ENCODE measurements at regions not wholly inside any gene's neighbourhood (a gene's known extent, or its start where the extent isn't known, plus 50 kb on each side); places are given as distances from the start of the nearest gene placed in this dataset.

DNA sequence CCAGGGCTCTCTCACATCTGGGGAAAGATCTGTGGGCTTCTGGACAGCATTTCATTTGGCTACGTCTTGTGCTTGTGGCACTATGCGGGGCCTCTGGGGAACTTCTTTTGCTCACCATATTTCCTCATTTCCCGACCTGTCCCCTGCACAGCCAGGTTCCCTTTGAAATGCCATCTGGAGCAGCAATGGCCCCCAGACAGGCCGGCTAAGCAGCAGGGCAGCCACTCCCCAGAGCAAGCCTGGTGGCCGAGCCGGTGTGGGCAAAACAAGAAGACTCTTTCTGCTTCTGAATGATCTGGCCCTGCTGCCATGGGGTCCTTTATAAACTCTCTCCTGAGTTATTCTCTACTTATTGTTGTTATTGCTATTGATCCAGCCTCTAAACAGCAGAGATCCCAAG lies 190.7 kb upstream of the NECTIN1 start:
- FAIRE-seq, result no peak

DNA sequence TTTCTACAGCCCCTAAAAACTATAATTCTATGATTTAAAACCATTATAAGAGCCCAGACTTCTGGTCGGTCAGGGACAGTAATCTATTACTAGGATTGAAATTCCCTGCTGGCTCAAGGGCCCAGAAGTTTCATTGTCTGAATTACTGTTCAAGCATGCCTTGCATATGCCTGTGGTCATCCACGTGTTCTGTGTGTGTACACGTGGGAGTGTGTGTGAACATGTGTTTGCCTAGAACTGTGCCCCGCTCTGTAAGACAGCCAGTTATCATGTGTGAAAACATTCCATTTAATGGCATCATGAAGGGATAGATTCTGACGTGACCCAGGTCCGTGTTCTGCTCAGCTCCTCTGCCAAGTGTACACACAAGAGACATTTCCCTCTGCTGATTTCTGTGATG lies 189.3 kb upstream of the NECTIN1 start:
- Histone ChIP-seq H2AFZ (ENCODE audit: low read depth, low read length) (no peak overlapping the region), H3K4me1 (ENCODE audit: control insufficient read depth, extremely low read depth, insufficient read depth, low read length) (no peaks in the 10 kb centered on the region), H3K9me3 (replicated peaks; ENCODE audit: control insufficient read depth, insufficient read depth, low read length) (no peaks in the 10 kb centered on the region), H3K79me2 (ENCODE audit: control insufficient read depth, insufficient read depth, low read length) (no peaks in the 10 kb centered on the region), H4K20me1 (replicated peaks; ENCODE audit: control insufficient read depth, extremely low read depth, insufficient read depth, low read length) (no peaks in the 10 kb centered on the region), H3K27me3 (ENCODE audit: control insufficient read depth in 2 of 2, insufficient read depth in 2 of 2, low read length in 2 of 2) (no peaks in the 10 kb centered on the region), H3K9ac (replicated peaks; ENCODE audit: extremely low read depth, insufficient read depth, low read length) (no peak overlapping the region), H3K27ac (ENCODE audit: insufficient read depth, low read depth, low read length) (no peak overlapping the region), H3K4me2 (ENCODE audit: insufficient read depth, low read length) (no peak overlapping the region), H3K9me1 (replicated peaks; ENCODE audit: control insufficient read depth, extremely low read depth, insufficient read depth, low read length) (no peaks in the 10 kb centered on the region), H3K4me3 (replicated peaks in 1 of 3; ENCODE audit: insufficient read depth in 1 of 3, low read depth in 1 of 3, low read length in 3 of 3) (no peak overlapping the region), H3K36me3 (ENCODE audit: control insufficient read depth in 2 of 2, extremely low read depth in 1 of 2, insufficient read depth in 2 of 2, low read length in 2 of 2) (no peaks in the 10 kb centered on the region)
- DNase-seq (ENCODE audit: low read depth, low spot score) (no peak), FAIRE-seq (no peak)
- POLR2A ChIA-PET, result no interaction called here
- dilution Hi-C loops (cut with MboI; ENCODE audit: extremely low pct_ligation_motif_present, low sequenced_read_pairs) (no loop called here), intact Hi-C loops (cut with micrococcal nuclease) (no loop called here)
- CTCF ChIA-PET, result no interaction called here
- TF ChIP-seq GATA2 (IDR thresholded peaks at IDR 0.05; ENCODE audit: insufficient read depth, insufficient read length, low read depth, low read length) (no peak), POLR2AphosphoS5 (IDR thresholded peaks at IDR 0.05; ENCODE audit: insufficient read depth, low read depth, low read length) (no peak), JUN (IDR thresholded peaks at IDR 0.05; ENCODE audit: borderline replicate concordance, insufficient read depth, insufficient read length, low read depth) (no peak), FOS (IDR thresholded peaks at IDR 0.05; ENCODE audit: borderline replicate concordance, insufficient read depth, low read length) (no peak), EZH2 (IDR thresholded peaks at IDR 0.05; ENCODE audit: borderline replicate concordance, low read depth, low read length, severe bottlenecking) (no peak), POLR2A (IDR thresholded peaks at IDR 0.05; ENCODE audit: low read depth, low read length) (no peak), MYC (IDR thresholded peaks at IDR 0.05; ENCODE audit: low read depth, low read length) (no peak)
- TF ChIP-seq, protein P1, sequence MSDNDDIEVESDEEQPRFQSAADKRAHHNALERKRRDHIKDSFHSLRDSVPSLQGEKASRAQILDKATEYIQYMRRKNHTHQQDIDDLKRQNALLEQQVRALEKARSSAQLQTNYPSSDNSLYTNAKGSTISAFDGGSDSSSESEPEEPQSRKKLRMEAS (IDR thresholded peaks at IDR 0.05; ENCODE audit: insufficient read depth, insufficient read length), result no peak
- TF ChIP-seq, protein P2, sequence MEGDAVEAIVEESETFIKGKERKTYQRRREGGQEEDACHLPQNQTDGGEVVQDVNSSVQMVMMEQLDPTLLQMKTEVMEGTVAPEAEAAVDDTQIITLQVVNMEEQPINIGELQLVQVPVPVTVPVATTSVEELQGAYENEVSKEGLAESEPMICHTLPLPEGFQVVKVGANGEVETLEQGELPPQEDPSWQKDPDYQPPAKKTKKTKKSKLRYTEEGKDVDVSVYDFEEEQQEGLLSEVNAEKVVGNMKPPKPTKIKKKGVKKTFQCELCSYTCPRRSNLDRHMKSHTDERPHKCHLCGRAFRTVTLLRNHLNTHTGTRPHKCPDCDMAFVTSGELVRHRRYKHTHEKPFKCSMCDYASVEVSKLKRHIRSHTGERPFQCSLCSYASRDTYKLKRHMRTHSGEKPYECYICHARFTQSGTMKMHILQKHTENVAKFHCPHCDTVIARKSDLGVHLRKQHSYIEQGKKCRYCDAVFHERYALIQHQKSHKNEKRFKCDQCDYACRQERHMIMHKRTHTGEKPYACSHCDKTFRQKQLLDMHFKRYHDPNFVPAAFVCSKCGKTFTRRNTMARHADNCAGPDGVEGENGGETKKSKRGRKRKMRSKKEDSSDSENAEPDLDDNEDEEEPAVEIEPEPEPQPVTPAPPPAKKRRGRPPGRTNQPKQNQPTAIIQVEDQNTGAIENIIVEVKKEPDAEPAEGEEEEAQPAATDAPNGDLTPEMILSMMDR (IDR thresholded peaks at IDR 0.05; ENCODE audit: extremely low read depth in 1 of 2, insufficient read depth in 1 of 2, low read depth in 1 of 2, low read length in 2 of 2), result no peak
- BruUV-seq (replicated peaks), result no TSS peak

More for the DNA sequence above, 190.7 kb upstream of the NECTIN1 start:
- no peak overlapping the region for H2AFZ ChIP-seq (ENCODE audit: low read depth, low read length)
- BruUV-seq (replicated peaks), result no TSS peak
- POLR2A ChIA-PET, result no interaction called here
- H3K4me3 ChIP-seq (replicated peaks in 1 of 3; ENCODE audit: insufficient read depth in 1 of 3, low read depth in 1 of 3, low read length in 3 of 3), result no peak overlapping the region
- intact Hi-C loops (cut with micrococcal nuclease), result no loop called here
- no peaks in the 10 kb centered on the region for H3K27me3 ChIP-seq (ENCODE audit: control insufficient read depth in 2 of 2, insufficient read depth in 2 of 2, low read length in 2 of 2)
- no peaks in the 10 kb centered on the region for H3K9me1 ChIP-seq (replicated peaks; ENCODE audit: control insufficient read depth, extremely low read depth, insufficient read depth, low read length)
- CTCF ChIA-PET, result no interaction called here
- H3K4me2 ChIP-seq (ENCODE audit: insufficient read depth, low read length), result no peak overlapping the region
- dilution Hi-C loops (cut with MboI; ENCODE audit: extremely low pct_ligation_motif_present, low sequenced_read_pairs), result no loop called here
- no peaks in the 10 kb centered on the region for H3K4me1 ChIP-seq (ENCODE audit: control insufficient read depth, extremely low read depth, insufficient read depth, low read length)
- H3K36me3 ChIP-seq (ENCODE audit: control insufficient read depth in 2 of 2, extremely low read depth in 1 of 2, insufficient read depth in 2 of 2, low read length in 2 of 2), result no peaks in the 10 kb centered on the region
- no peak for TF ChIP-seq POLR2A (IDR thresholded peaks at IDR 0.05; ENCODE audit: low read depth, low read length)
- TF ChIP-seq EZH2 (IDR thresholded peaks at IDR 0.05; ENCODE audit: borderline replicate concordance, low read depth, low read length, severe bottlenecking), result no peak
- TF ChIP-seq FOS (IDR thresholded peaks at IDR 0.05; ENCODE audit: borderline replicate concordance, insufficient read depth, low read length), result no peak
- TF ChIP-seq GATA2 (IDR thresholded peaks at IDR 0.05; ENCODE audit: insufficient read depth, insufficient read length, low read depth, low read length), result no peak
- TF ChIP-seq MYC (IDR thresholded peaks at IDR 0.05; ENCODE audit: low read depth, low read length), result no peak
- no peaks in the 10 kb centered on the region for H3K9me3 ChIP-seq (replicated peaks; ENCODE audit: control insufficient read depth, insufficient read depth, low read length)
- no peaks in the 10 kb centered on the region for H4K20me1 ChIP-seq (replicated peaks; ENCODE audit: control insufficient read depth, extremely low read depth, insufficient read depth, low read length)
- no peak overlapping the region for H3K9ac ChIP-seq (replicated peaks; ENCODE audit: extremely low read depth, insufficient read depth, low read length)
- H3K79me2 ChIP-seq (ENCODE audit: control insufficient read depth, insufficient read depth, low read length), result no peaks in the 10 kb centered on the region
- H3K27ac ChIP-seq (ENCODE audit: insufficient read depth, low read depth, low read length), result no peak overlapping the region
- DNase-seq (ENCODE audit: low read depth, low spot score), result no peak

Data from endothelial cell of umbilical vein (primary cell).